ENCODE measurements at regions not wholly inside any gene's neighbourhood (a gene's known extent, or its start where the extent isn't known, plus 50 kb on each side); places are given as distances from the start of the nearest gene placed in this dataset.

- TF ChIP-seq OSR2 (tag by site-specific recombination; IDR thresholded peaks at IDR 0.05) (no peak), CTCF (tag by site-specific recombination; IDR thresholded peaks at IDR 0.05) (no peak), REST (tag by site-specific recombination; IDR thresholded peaks at IDR 0.05) (no peak), ZNF514 (tag by site-specific recombination; IDR thresholded peaks at IDR 0.05) (no peak), ZNF24 (tag by site-specific recombination; IDR thresholded peaks at IDR 0.05) (no peak), ZNF398 (tag by site-specific recombination; IDR thresholded peaks at IDR 0.05) (no peak), ZNF174 (tag by site-specific recombination; IDR thresholded peaks at IDR 0.05) (no peak), YY1 (tag by site-specific recombination; IDR thresholded peaks at IDR 0.05) (no peak), ZFP41 (tag by site-specific recombination; IDR thresholded peaks at IDR 0.05; ENCODE audit: borderline replicate concordance) (no peak), MYNN (tag by site-specific recombination; IDR thresholded peaks at IDR 0.05; ENCODE audit: borderline replicate concordance) (no peak)
These were observed 198.9 kb downstream of the CYLC2 start for GRCh38 chr9:103193992-103194391.
